Hepatocyte (in vitro differentiated cells): ENCODE measurements at regions not wholly inside any gene's neighbourhood (a gene's known extent, or its start where the extent isn't known, plus 50 kb on each side); places are given as distances from the start of the nearest gene placed in this dataset.

ENCODE experiments used
- CTCF ChIP-seq: fragments of 200-600 bp; sonication (generic); IDR thresholded peaks from 2 replicates; pipeline ENCODE4 v1.5.1; 2016; ENCODE audit warnings: antibody characterized with exemption, mild to moderate bottlenecking; ENCODE audit not compliant: poor library complexity
- EZH2phosphoT487 ChIP-seq: fragments of 200-600 bp; sonication (generic); IDR thresholded peaks from one replicate; pipeline ENCODE4 v1.6.1; 2018; ENCODE audit warnings: antibody characterized with exemption, mild to moderate bottlenecking, low read depth, moderate library complexity; ENCODE audit not compliant: unreplicated experiment, severe bottlenecking

GRCh38 chr17:79196913-79197312 is 122.3 kb downstream of the ENGASE start:
- no peak for TF ChIP-seq CTCF
- TF ChIP-seq EZH2phosphoT487, result no peak
